ENCODE measurements at regions not wholly inside any gene's neighbourhood (a gene's known extent, or its start where the extent isn't known, plus 50 kb on each side); places are given as distances from the start of the nearest gene placed in this dataset.

DNA sequence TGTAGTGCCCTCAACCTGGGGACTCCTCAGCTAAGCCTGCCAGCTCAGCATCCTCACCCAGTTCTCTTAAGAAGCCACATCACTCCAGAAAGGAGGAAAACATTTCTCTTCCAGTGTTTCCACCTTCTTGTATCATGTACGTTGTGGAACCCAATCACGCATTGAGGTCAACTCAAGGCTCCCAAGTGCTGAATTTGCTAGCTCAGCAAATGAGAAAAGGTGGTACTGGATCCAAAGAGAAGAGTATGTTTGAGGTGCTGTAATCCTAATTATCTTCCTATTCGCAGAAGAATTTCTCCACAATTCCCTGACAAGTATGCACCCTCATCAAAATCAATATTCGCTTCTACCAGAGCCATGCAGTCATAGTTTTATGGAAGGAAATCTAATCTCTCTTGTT lies 335.0 kb upstream of the C16orf82 start:
- TF ChIP-seq, protein P1, sequence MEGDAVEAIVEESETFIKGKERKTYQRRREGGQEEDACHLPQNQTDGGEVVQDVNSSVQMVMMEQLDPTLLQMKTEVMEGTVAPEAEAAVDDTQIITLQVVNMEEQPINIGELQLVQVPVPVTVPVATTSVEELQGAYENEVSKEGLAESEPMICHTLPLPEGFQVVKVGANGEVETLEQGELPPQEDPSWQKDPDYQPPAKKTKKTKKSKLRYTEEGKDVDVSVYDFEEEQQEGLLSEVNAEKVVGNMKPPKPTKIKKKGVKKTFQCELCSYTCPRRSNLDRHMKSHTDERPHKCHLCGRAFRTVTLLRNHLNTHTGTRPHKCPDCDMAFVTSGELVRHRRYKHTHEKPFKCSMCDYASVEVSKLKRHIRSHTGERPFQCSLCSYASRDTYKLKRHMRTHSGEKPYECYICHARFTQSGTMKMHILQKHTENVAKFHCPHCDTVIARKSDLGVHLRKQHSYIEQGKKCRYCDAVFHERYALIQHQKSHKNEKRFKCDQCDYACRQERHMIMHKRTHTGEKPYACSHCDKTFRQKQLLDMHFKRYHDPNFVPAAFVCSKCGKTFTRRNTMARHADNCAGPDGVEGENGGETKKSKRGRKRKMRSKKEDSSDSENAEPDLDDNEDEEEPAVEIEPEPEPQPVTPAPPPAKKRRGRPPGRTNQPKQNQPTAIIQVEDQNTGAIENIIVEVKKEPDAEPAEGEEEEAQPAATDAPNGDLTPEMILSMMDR (IDR thresholded peaks at IDR 0.05), result no peak
- no peak for TF ChIP-seq EZH2 (IDR thresholded peaks at IDR 0.05)
